H9 (cell line): ENCODE measurements at regions not wholly inside any gene's neighbourhood (a gene's known extent, or its start where the extent isn't known, plus 50 kb on each side); places are given as distances from the start of the nearest gene placed in this dataset.

Experiments
- DNase-seq: peaks from one replicate; pipeline ENCODE4 v3.0.0-alpha.2; 2017
- H2AFZ ChIP-seq: one replicate; pipeline ENCODE4 v1.6.1; 2013; ENCODE audit warnings: mild to moderate bottlenecking, low read length, control low read depth, moderate library complexity
- H2AK5ac ChIP-seq: 2 replicates; pipeline ENCODE4 v1.6.1; 2013; ENCODE audit warnings: low read length, control low read depth, mixed read lengths; ENCODE audit not compliant: insufficient read length
- H2BK120ac ChIP-seq: one replicate; pipeline ENCODE4 v1.6.1; 2013; ENCODE audit warnings: low read depth, mild to moderate bottlenecking, low read length, control low read depth, inconsistent platforms; ENCODE audit not compliant: poor library complexity, severe bottlenecking
- H2BK12ac ChIP-seq: 2 replicates; pipeline ENCODE4 v1.6.1; 2013; ENCODE audit warnings: low read length, control low read depth, mixed read lengths, low read depth; ENCODE audit not compliant: insufficient read length
- H2BK15ac ChIP-seq: 2 replicates; pipeline ENCODE4 v1.6.1; 2013; ENCODE audit warnings: low read depth, low read length, control low read depth
- H2BK20ac ChIP-seq: one replicate; pipeline ENCODE4 v1.6.1; 2013; ENCODE audit warnings: low read depth, mild to moderate bottlenecking, low read length, control low read depth, inconsistent platforms; ENCODE audit not compliant: poor library complexity, severe bottlenecking
- H2BK5ac ChIP-seq: 2 replicates; pipeline ENCODE4 v1.6.1; 2013; ENCODE audit warnings: low read length, control low read depth, mixed read lengths; ENCODE audit not compliant: insufficient read length
- H3K14ac ChIP-seq: 2 replicates; pipeline ENCODE4 v1.6.1; 2013; ENCODE audit warnings: low read length, control low read depth; ENCODE audit not compliant: insufficient read depth
- H3K18ac ChIP-seq: 2 replicates; pipeline ENCODE4 v1.6.1; 2013; ENCODE audit warnings: low read depth, mild to moderate bottlenecking, mixed read lengths, low read length, control low read depth; ENCODE audit not compliant: insufficient read length
- H3K23ac ChIP-seq: 2 replicates; pipeline ENCODE4 v1.6.1; 2013; ENCODE audit warnings: low read length, control low read depth, mixed read lengths, low read depth; ENCODE audit not compliant: insufficient read length
- H3K23me2 ChIP-seq: 2 replicates; pipeline ENCODE4 v1.6.1; 2013; ENCODE audit warnings: low read depth, mild to moderate bottlenecking, mixed read lengths, low read length, control low read depth; ENCODE audit not compliant: insufficient read length, poor library complexity, severe bottlenecking
- H3K27ac ChIP-seq: 2 replicates; pipeline ENCODE4 v1.5.1; 2013; ENCODE audit warnings: low read length, control low read depth, mixed read lengths, low read depth; ENCODE audit not compliant: insufficient read length
- H3K27me3 ChIP-seq: 2 replicates; pipeline ENCODE4 v1.6.1; 2013; ENCODE audit warnings: low read length, control low read depth, inconsistent platforms; ENCODE audit not compliant: insufficient read depth
- H3K4ac ChIP-seq: 2 replicates; pipeline ENCODE4 v1.6.1; 2013; ENCODE audit warnings: low read depth, mild to moderate bottlenecking, control low read depth, inconsistent platforms, low read length, moderate library complexity
- H3K4me1 ChIP-seq: 2 replicates; pipeline ENCODE4 v1.6.1; 2013; ENCODE audit warnings: low read length, control low read depth, inconsistent platforms; ENCODE audit not compliant: insufficient read depth
- H3K4me2 ChIP-seq: 2 replicates; pipeline ENCODE4 v1.6.1; 2013; ENCODE audit warnings: low read length, control low read depth, mixed read lengths; ENCODE audit not compliant: insufficient read length, insufficient read depth
- H3K56ac ChIP-seq: 2 replicates; pipeline ENCODE4 v1.6.1; 2013; ENCODE audit warnings: low read depth, mild to moderate bottlenecking, mixed read lengths, low read length, control low read depth; ENCODE audit not compliant: insufficient read length
- H3K79me1 ChIP-seq: 2 replicates; pipeline ENCODE4 v1.6.1; 2013; ENCODE audit warnings: low read depth, mild to moderate bottlenecking, moderate library complexity, low read length, control low read depth, inconsistent platforms; ENCODE audit not compliant: insufficient read depth, poor library complexity, severe bottlenecking
- H3K79me2 ChIP-seq: 2 replicates; pipeline ENCODE4 v1.6.1; 2013; ENCODE audit warnings: low read length, control low read depth, inconsistent platforms; ENCODE audit not compliant: insufficient read depth
- H3K9ac ChIP-seq: 2 replicates; pipeline ENCODE4 v1.6.1; 2013; ENCODE audit warnings: low read length, control low read depth, mixed read lengths; ENCODE audit not compliant: insufficient read length; ENCODE audit errors: extremely low read depth
- H3K9me3 ChIP-seq: one replicate; pipeline ENCODE4 v1.6.1; 2013; ENCODE audit warnings: low read depth, low read length, inconsistent platforms; ENCODE audit not compliant: control insufficient read depth
- H3T11ph ChIP-seq: one replicate; pipeline ENCODE4 v1.6.1; 2013; ENCODE audit warnings: mild to moderate bottlenecking, low read length, control low read depth, inconsistent platforms
- H4K20me1 ChIP-seq: one replicate; pipeline ENCODE4 v1.6.1; 2013; ENCODE audit not compliant: control insufficient read depth, insufficient read length, insufficient read depth
- H4K5ac ChIP-seq: 2 replicates; pipeline ENCODE4 v1.6.1; 2013; ENCODE audit warnings: low read depth, mild to moderate bottlenecking, mixed read lengths, low read length, control low read depth; ENCODE audit not compliant: insufficient read length
- H4K8ac ChIP-seq: replicated peaks from 2 replicates; pipeline ENCODE4 v1.6.1; 2013; ENCODE audit warnings: low read length, control low read depth, mixed read lengths, low read depth; ENCODE audit not compliant: insufficient read length
- H4K91ac ChIP-seq: 2 replicates; pipeline ENCODE4 v1.6.1; 2013; ENCODE audit warnings: low read depth, mild to moderate bottlenecking, moderate library complexity, mixed read lengths, low read length, control low read depth; ENCODE audit not compliant: insufficient read length
- H3K27ac Mint-ChIP-seq, 3 experiments: 2 replicates in 2 of 3; 3 replicates in 1 of 3; pipeline ENCODE4 v1.8.0; 2020 to 2021; ENCODE audit warnings: mixed read lengths in 3 of 3, mild to moderate bottlenecking in 1 of 3, moderate library complexity in 1 of 3
- H3K27me3 Mint-ChIP-seq: 2 replicates; pipeline ENCODE4 v1.8.0; 2021; ENCODE audit warnings: low read depth, mild to moderate bottlenecking, moderate library complexity, mixed read lengths
- H3K36me3 Mint-ChIP-seq, 3 experiments: 2 replicates in 2 of 3; 3 replicates in 1 of 3; pipeline ENCODE4 v1.8.0; 2020 to 2021; ENCODE audit warnings: low read depth in 3 of 3, mixed read lengths in 3 of 3; ENCODE audit not compliant: insufficient read depth in 1 of 3
- H3K4me1 Mint-ChIP-seq, 2 experiments: 2 replicates each; pipeline ENCODE4 v1.8.0; 2020; ENCODE audit warnings: mixed read lengths in 2 of 2
- H3K4me3 Mint-ChIP-seq, 2 experiments: 2 replicates in 1 of 2; 3 replicates in 1 of 2; pipeline ENCODE4 v1.8.0; 2020 to 2021; ENCODE audit warnings: mild to moderate bottlenecking in 2 of 2, mixed read lengths in 2 of 2, moderate library complexity in 1 of 2
- H3K9me3 Mint-ChIP-seq, 2 experiments: 2 replicates in 1 of 2; 3 replicates in 1 of 2; pipeline ENCODE4 v1.8.0; 2020; ENCODE audit warnings: mild to moderate bottlenecking in 2 of 2, mixed read lengths in 2 of 2, moderate library complexity in 1 of 2
- WGBS: extraction: QIAGEN DNeasy Blood & Tissue Kit; methylation state at CpG from one replicate; pipeline ENCODE4 v1.1.7; 2013; ENCODE audit warnings: missing lambda C conversion rate, low lambda C conversion rate, mixed read lengths; ENCODE audit not compliant: insufficient read length; ENCODE audit errors: extremely low coverage; 5-methylcytosine and 5-hydroxymethylcytosine counted together
- TF ChIP-seq, protein P1 (sequence below): fragments of 200-600 bp; sonication (generic); conservative IDR thresholded peaks from 3 replicates; pipeline ENCODE4 v1.8.0; 2021; ENCODE audit warnings: antibody characterized with exemption, mild to moderate bottlenecking

DNA sequence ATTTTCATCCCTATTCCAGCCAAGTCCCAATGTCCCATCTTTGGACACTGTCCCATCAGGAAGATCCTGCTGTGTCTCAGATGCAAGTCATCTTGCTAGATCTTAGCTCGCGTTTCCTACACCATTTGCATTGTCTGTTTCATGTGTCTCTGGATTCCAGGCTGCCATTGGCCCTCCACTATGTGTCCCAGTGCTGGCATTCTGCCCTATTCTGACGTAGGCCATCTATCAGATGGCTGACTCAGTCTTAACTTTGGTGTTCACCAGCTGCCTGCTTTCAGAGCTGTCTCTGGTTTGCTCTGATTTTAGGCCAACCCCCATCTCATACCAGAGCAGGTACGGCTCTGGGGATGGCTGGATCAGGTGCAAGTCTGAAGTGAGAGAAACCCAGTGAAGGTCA is 300.9 kb upstream of the ASIC2 start:
- H4K5ac ChIP-seq, result no peak overlapping the region
- no peaks in the 10 kb centered on the region for H3K9me3 Mint-ChIP-seq
- no peak overlapping the region for H3K27ac ChIP-seq
- no peak overlapping the region for H2BK15ac ChIP-seq
- H3K27ac Mint-ChIP-seq, result no peak overlapping the region
- no peaks in the 10 kb centered on the region for H3K27me3 Mint-ChIP-seq
- no peaks in the 10 kb centered on the region for H3K79me1 ChIP-seq
- TF ChIP-seq, protein P1, sequence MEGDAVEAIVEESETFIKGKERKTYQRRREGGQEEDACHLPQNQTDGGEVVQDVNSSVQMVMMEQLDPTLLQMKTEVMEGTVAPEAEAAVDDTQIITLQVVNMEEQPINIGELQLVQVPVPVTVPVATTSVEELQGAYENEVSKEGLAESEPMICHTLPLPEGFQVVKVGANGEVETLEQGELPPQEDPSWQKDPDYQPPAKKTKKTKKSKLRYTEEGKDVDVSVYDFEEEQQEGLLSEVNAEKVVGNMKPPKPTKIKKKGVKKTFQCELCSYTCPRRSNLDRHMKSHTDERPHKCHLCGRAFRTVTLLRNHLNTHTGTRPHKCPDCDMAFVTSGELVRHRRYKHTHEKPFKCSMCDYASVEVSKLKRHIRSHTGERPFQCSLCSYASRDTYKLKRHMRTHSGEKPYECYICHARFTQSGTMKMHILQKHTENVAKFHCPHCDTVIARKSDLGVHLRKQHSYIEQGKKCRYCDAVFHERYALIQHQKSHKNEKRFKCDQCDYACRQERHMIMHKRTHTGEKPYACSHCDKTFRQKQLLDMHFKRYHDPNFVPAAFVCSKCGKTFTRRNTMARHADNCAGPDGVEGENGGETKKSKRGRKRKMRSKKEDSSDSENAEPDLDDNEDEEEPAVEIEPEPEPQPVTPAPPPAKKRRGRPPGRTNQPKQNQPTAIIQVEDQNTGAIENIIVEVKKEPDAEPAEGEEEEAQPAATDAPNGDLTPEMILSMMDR, result no peak
- H3K4me1 ChIP-seq, result no peaks in the 10 kb centered on the region
- no peak overlapping the region for H4K8ac ChIP-seq
- no peak overlapping the region for H3K14ac ChIP-seq
- H4K91ac ChIP-seq, result no peak overlapping the region
- H3K4me2 ChIP-seq, result no peak overlapping the region
- no peak overlapping the region for H3K18ac ChIP-seq
- H3K4ac ChIP-seq, result no peak overlapping the region
- H3K9ac ChIP-seq, result no peak overlapping the region
- no peak overlapping the region for H2BK120ac ChIP-seq
- H2BK12ac ChIP-seq, result no peak overlapping the region
- H2AK5ac ChIP-seq, result no peak overlapping the region
- WGBS, result no CpG with 5 or more reads among the region's 4 CpGs
- no peaks in the 10 kb centered on the region for H3K23me2 ChIP-seq
- H2BK20ac ChIP-seq, result no peak overlapping the region
- H4K20me1 ChIP-seq, result no peaks in the 10 kb centered on the region
- H3K4me1 Mint-ChIP-seq, result peaks cover 25 to 29% of the 10 kb centered on the region in 2 experiments
- DNase-seq, result no peak
- no peak overlapping the region for H3K4me3 Mint-ChIP-seq
- no peaks in the 10 kb centered on the region for H3K36me3 Mint-ChIP-seq
- H3K9me3 ChIP-seq, result no peaks in the 10 kb centered on the region
- H3K23ac ChIP-seq, result no peak overlapping the region
- no peaks in the 10 kb centered on the region for H3K79me2 ChIP-seq
- no peak overlapping the region for H3T11ph ChIP-seq
- no peak overlapping the region for H2BK5ac ChIP-seq
- no peaks in the 10 kb centered on the region for H3K27me3 ChIP-seq
- H3K56ac ChIP-seq, result no peak overlapping the region
- no peak overlapping the region for H2AFZ ChIP-seq
